HepG2 (cell line): ENCODE measurements at regions not wholly inside any gene's neighbourhood (a gene's known extent, or its start where the extent isn't known, plus 50 kb on each side); places are given as distances from the start of the nearest gene placed in this dataset.

Experiments
- KLF16 ChIP-seq, 2 experiments: sonication (generic) in 1 of 2; formaldehyde crosslinking in 1 of 2; IDR thresholded peaks; 2 replicates each; pipeline versions ENCODE4 v1.6.1 to v1.8.0; 2016 to 2023; ENCODE audit warnings: missing genetic modification reagents in 2 of 2, missing compliant biosample characterization in 1 of 2
- PAF1 ChIP-seq: IDR thresholded peaks from 2 replicates; pipeline ENCODE4 v1.6.1; 2016; ENCODE audit warnings: missing genetic modification reagents, missing compliant biosample characterization
- TBP ChIP-seq: sonication (generic); formaldehyde crosslinking; IDR thresholded peaks from 2 replicates; pipeline ENCODE4 v1.5.0; 2020; ENCODE audit warnings: missing genetic modification reagents
- ZEB1 ChIP-seq: IDR thresholded peaks from 2 replicates; pipeline ENCODE4 v1.6.1; 2012; ENCODE audit warnings: mild to moderate bottlenecking, low read depth, inconsistent platforms; ENCODE audit not compliant: insufficient replicate concordance
- ZNF136 ChIP-seq: sonication (generic); formaldehyde crosslinking; IDR thresholded peaks from 2 replicates; pipeline ENCODE4 v1.8.1; 2022; ENCODE audit warnings: low read depth, mild to moderate bottlenecking, moderate library complexity, missing genetic modification reagents
- ZNF230 ChIP-seq: sonication (generic); formaldehyde crosslinking; IDR thresholded peaks from 2 replicates; pipeline ENCODE4 v1.4.0; 2020; ENCODE audit warnings: mild to moderate bottlenecking, missing genetic modification reagents
- ZNF235 ChIP-seq: sonication (generic); formaldehyde crosslinking; IDR thresholded peaks from 2 replicates; pipeline ENCODE4 v1.8.1; 2023; ENCODE audit warnings: mild to moderate bottlenecking, missing genetic modification reagents, borderline replicate concordance
- ZNF367 ChIP-seq: sonication (generic); formaldehyde crosslinking; IDR thresholded peaks from 2 replicates; pipeline ENCODE4 v1.4.0; 2020; ENCODE audit warnings: missing genetic modification reagents, borderline replicate concordance
- ZNF468 ChIP-seq: sonication (generic); formaldehyde crosslinking; IDR thresholded peaks from 2 replicates; pipeline ENCODE4 v1.8.0; 2022; ENCODE audit warnings: mild to moderate bottlenecking, moderate library complexity, missing genetic modification reagents
- ZNF607 ChIP-seq: sonication (generic); formaldehyde crosslinking; IDR thresholded peaks from 2 replicates; pipeline ENCODE4 v1.5.1; 2020; ENCODE audit warnings: missing genetic modification reagents, mild to moderate bottlenecking, borderline replicate concordance
- ZNF678 ChIP-seq: sonication (generic); formaldehyde crosslinking; IDR thresholded peaks from 2 replicates; pipeline ENCODE4 v1.4.0; 2020; ENCODE audit warnings: mild to moderate bottlenecking, missing genetic modification reagents
- ZNF790 ChIP-seq: sonication (generic); formaldehyde crosslinking; IDR thresholded peaks from 2 replicates; pipeline ENCODE4 v1.8.0; 2022; ENCODE audit warnings: missing genetic modification reagents, mild to moderate bottlenecking, borderline replicate concordance
- TF ChIP-seq, protein P1 (sequence below): sonication (generic); formaldehyde crosslinking; IDR thresholded peaks from 2 replicates; pipeline ENCODE4 v1.5.0; 2020; ENCODE audit warnings: mild to moderate bottlenecking, missing genetic modification reagents
- TF ChIP-seq, protein P2 (sequence below): sonication (generic); IDR thresholded peaks from 2 replicates; pipeline ENCODE4 v1.6.1; 2016; ENCODE audit warnings: low read depth, borderline replicate concordance
- TF ChIP-seq, protein P3 (sequence below): sonication (generic); formaldehyde crosslinking; IDR thresholded peaks from 2 replicates; pipeline ENCODE4 v1.8.0; 2023; ENCODE audit warnings: mild to moderate bottlenecking, missing genetic modification reagents
- TF ChIP-seq, protein P4 (sequence below): sonication (generic); formaldehyde crosslinking; IDR thresholded peaks from 2 replicates; pipeline ENCODE4 v1.4.0; 2020; ENCODE audit warnings: missing genetic modification reagents, borderline replicate concordance
- TF ChIP-seq, protein P5 (sequence below): IDR thresholded peaks from 2 replicates; pipeline ENCODE4 v1.6.1; 2016; ENCODE audit warnings: low read depth, missing genetic modification reagents, missing compliant biosample characterization

DNA sequence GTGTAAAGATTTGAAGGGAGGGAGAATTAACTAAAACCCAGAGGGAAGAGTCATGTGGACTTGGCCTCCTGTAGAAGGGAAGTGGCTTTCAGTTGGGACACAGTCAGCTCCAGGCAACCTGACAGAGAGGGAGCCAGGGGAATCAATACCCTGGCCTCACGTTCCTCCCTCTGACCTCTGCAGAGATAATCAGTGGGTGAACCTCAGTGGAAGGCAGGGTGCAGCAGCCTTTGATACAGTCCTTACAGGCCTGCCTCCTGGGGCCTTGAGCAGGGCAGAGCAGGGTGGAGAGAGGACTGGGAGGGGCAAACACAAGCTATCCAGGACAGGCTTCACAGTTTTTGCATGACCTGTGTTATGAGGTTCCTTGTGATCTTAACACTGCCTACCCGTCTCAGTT lies 61.9 kb upstream of the GPBP1 start (continued):
- TF ChIP-seq, protein P1, sequence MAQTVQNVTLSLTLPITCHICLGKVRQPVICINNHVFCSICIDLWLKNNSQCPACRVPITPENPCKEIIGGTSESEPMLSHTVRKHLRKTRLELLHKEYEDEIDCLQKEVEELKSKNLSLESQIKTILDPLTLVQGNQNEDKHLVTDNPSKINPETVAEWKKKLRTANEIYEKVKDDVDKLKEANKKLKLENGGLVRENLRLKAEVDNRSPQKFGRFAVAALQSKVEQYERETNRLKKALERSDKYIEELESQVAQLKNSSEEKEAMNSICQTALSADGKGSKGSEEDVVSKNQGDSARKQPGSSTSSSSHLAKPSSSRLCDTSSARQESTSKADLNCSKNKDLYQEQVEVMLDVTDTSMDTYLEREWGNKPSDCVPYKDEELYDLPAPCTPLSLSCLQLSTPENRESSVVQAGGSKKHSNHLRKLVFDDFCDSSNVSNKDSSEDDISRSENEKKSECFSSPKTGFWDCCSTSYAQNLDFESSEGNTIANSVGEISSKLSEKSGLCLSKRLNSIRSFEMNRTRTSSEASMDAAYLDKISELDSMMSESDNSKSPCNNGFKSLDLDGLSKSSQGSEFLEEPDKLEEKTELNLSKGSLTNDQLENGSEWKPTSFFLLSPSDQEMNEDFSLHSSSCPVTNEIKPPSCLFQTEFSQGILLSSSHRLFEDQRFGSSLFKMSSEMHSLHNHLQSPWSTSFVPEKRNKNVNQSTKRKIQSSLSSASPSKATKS (CRISPR knock-in tag): no peak
- TF ChIP-seq ZNF607 (CRISPR knock-in tag) (no peak), ZNF678 (CRISPR knock-in tag) (no peak), ZEB1 (no peak), ZNF136 (CRISPR knock-in tag) (no peak), ZNF367 (CRISPR knock-in tag) (no peak), ZNF230 (CRISPR knock-in tag) (no peak), ZNF790 (CRISPR knock-in tag) (no peak), ZNF235 (CRISPR knock-in tag) (no peak), TBP (CRISPR knock-in tag) (no peak), KLF16 (CRISPR knock-in tag; IDR thresholded peaks at IDR 0.05) (no peak), PAF1 (CRISPR knock-in tag) (no peak), ZNF468 (no peak)
- TF ChIP-seq, protein P2, sequence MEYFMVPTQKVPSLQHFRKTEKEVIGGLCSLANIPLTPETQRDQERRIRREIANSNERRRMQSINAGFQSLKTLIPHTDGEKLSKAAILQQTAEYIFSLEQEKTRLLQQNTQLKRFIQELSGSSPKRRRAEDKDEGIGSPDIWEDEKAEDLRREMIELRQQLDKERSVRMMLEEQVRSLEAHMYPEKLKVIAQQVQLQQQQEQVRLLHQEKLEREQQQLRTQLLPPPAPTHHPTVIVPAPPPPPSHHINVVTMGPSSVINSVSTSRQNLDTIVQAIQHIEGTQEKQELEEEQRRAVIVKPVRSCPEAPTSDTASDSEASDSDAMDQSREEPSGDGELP: no peak
- TF ChIP-seq, protein P3, sequence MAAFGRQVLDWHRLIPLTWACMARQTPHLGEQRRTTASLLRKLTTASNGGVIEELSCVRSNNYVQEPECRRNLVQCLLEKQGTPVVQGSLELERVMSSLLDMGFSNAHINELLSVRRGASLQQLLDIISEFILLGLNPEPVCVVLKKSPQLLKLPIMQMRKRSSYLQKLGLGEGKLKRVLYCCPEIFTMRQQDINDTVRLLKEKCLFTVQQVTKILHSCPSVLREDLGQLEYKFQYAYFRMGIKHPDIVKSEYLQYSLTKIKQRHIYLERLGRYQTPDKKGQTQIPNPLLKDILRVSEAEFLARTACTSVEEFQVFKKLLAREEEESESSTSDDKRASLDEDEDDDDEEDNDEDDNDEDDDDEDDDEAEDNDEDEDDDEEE (CRISPR knock-in tag): no peak
- TF ChIP-seq, protein P4, sequence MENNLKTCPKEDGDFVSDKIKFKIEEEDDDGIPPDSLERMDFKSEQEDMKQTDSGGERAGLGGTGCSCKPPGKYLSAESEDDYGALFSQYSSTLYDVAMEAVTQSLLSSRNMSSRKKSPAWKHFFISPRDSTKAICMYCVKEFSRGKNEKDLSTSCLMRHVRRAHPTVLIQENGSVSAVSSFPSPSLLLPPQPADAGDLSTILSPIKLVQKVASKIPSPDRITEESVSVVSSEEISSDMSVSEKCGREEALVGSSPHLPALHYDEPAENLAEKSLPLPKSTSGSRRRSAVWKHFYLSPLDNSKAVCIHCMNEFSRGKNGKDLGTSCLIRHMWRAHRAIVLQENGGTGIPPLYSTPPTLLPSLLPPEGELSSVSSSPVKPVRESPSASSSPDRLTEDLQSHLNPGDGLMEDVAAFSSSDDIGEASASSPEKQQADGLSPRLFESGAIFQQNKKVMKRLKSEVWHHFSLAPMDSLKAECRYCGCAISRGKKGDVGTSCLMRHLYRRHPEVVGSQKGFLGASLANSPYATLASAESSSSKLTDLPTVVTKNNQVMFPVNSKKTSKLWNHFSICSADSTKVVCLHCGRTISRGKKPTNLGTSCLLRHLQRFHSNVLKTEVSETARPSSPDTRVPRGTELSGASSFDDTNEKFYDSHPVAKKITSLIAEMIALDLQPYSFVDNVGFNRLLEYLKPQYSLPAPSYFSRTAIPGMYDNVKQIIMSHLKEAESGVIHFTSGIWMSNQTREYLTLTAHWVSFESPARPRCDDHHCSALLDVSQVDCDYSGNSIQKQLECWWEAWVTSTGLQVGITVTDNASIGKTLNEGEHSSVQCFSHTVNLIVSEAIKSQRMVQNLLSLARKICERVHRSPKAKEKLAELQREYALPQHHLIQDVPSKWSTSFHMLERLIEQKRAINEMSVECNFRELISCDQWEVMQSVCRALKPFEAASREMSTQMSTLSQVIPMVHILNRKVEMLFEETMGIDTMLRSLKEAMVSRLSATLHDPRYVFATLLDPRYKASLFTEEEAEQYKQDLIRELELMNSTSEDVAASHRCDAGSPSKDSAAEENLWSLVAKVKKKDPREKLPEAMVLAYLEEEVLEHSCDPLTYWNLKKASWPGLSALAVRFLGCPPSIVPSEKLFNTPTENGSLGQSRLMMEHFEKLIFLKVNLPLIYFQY (CRISPR knock-in tag): 0 out of 2 replicates have a peak, but pooled peaks have one; percentile 18
- TF ChIP-seq, protein P5, sequence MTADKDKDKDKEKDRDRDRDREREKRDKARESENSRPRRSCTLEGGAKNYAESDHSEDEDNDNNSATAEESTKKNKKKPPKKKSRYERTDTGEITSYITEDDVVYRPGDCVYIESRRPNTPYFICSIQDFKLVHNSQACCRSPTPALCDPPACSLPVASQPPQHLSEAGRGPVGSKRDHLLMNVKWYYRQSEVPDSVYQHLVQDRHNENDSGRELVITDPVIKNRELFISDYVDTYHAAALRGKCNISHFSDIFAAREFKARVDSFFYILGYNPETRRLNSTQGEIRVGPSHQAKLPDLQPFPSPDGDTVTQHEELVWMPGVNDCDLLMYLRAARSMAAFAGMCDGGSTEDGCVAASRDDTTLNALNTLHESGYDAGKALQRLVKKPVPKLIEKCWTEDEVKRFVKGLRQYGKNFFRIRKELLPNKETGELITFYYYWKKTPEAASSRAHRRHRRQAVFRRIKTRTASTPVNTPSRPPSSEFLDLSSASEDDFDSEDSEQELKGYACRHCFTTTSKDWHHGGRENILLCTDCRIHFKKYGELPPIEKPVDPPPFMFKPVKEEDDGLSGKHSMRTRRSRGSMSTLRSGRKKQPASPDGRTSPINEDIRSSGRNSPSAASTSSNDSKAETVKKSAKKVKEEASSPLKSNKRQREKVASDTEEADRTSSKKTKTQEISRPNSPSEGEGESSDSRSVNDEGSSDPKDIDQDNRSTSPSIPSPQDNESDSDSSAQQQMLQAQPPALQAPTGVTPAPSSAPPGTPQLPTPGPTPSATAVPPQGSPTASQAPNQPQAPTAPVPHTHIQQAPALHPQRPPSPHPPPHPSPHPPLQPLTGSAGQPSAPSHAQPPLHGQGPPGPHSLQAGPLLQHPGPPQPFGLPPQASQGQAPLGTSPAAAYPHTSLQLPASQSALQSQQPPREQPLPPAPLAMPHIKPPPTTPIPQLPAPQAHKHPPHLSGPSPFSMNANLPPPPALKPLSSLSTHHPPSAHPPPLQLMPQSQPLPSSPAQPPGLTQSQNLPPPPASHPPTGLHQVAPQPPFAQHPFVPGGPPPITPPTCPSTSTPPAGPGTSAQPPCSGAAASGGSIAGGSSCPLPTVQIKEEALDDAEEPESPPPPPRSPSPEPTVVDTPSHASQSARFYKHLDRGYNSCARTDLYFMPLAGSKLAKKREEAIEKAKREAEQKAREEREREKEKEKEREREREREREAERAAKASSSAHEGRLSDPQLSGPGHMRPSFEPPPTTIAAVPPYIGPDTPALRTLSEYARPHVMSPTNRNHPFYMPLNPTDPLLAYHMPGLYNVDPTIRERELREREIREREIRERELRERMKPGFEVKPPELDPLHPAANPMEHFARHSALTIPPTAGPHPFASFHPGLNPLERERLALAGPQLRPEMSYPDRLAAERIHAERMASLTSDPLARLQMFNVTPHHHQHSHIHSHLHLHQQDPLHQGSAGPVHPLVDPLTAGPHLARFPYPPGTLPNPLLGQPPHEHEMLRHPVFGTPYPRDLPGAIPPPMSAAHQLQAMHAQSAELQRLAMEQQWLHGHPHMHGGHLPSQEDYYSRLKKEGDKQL: peak; percentile 49; the same call in 1 of the 2 replicates
